ENCODE measurements at regions not wholly inside any gene's neighbourhood (a gene's known extent, or its start where the extent isn't known, plus 50 kb on each side); places are given as distances from the start of the nearest gene placed in this dataset.

DNA sequence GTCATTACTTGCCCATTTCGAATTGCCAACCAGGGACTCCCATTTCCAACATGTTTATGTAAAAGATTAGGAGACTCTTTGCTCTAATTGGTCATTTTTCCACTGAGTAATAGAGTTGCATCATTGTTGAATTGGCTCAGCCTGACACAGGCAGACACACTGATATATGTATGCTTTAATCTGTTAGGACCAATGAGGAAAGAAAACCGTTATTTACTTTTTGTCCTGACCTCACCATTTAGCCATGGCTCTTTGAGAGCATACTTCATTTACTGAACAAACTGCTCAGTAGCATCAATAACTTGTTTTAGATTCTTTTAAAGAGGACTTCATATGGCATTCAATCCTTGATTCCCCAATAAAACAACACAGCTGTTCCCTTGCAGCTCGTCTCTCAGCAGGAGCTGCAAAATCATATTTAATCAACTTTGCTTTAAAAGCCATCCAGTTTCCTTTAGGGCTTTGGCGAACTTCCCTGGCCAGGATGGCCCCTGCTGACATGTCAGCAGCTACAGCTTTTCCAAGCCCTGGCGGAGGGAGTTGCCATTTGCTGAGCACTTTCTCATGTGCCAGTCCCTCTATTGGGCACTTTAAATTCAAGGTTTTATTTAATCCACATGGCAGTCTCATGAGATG lies 251.5 kb upstream of the TNC start:
- H3K4me2 ChIP-seq (ENCODE audit: low read depth, low read length, poor library complexity, severe bottlenecking), result no peak overlapping the region
- H3K9me2 ChIP-seq (replicated peaks; ENCODE audit: low read depth, low read length), result no peaks in the 10 kb centered on the region
- no peaks in the 10 kb centered on the region for H3K36me3 ChIP-seq (ENCODE audit: insufficient read depth, low read length)
- no peak for TF ChIP-seq EZH2phosphoT487 (IDR thresholded peaks at IDR 0.05; ENCODE audit: borderline replicate concordance)
- no peak for TF ChIP-seq CTCF (conservative IDR thresholded peaks at IDR 0.05; ENCODE audit: low read length)
- H3K9me3 ChIP-seq (ENCODE audit: insufficient read depth, low read depth, low read length), result no peaks in the 10 kb centered on the region
- H2AFZ ChIP-seq (ENCODE audit: low read length), result no peak overlapping the region
- no peaks in the 10 kb centered on the region for H3F3A ChIP-seq (ENCODE audit: low read depth)
- H4K20me1 ChIP-seq (ENCODE audit: insufficient read depth, low read length, poor library complexity, severe bottlenecking), result no peaks in the 10 kb centered on the region
- H3K4me1 ChIP-seq (ENCODE audit: insufficient read depth, low read length, poor library complexity, severe bottlenecking), result no peaks in the 10 kb centered on the region
- no peak overlapping the region for H3K4me3 ChIP-seq (ENCODE audit: low read length, poor library complexity, severe bottlenecking)
- H3K27me3 ChIP-seq (ENCODE audit: insufficient read depth, low read length, poor library complexity, severe bottlenecking), result no peaks in the 10 kb centered on the region
- no peaks in the 10 kb centered on the region for H3K79me2 ChIP-seq (ENCODE audit: insufficient read depth, low read length)
- no peak overlapping the region for H3K9ac ChIP-seq (ENCODE audit: low read depth, low read length, poor library complexity, severe bottlenecking)

DNA sequence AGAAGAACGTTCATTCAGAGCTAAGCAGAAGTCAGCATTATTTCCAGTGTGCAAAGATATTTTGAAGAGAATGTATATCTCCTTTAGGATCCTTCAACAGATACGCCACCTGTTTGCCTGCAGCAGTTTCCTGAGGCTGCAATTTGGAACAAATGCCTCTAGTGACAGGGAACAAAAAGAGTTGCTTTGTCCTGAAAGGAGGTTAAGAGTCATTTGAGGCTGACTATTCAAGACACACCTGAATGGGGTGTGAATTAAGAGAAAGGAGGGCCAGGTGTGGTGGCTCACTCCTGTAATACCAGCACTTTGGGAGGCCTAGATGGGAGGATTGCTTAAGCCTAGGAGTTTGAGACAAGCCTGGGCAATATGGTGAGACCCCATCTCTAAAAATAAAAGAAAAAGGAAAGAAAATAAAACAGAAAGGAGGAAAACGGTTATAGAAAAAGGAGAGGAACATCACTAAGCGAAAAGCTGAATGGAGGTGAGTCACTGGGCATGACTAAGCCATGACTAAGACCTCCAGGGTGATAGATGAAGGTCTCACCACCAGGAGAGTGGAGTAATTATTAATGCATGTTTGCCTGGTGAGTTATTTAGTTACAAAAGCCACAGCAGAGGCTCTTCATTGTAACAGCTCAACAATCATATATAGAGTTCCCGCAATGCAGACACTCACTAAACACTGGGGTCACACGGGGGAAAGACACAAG lies 255.2 kb upstream of the TNC start:
- Histone ChIP-seq H3K4me2 (ENCODE audit: low read depth, low read length, poor library complexity, severe bottlenecking) (no peak overlapping the region), H3K27me3 (ENCODE audit: insufficient read depth, low read length, poor library complexity, severe bottlenecking) (no peaks in the 10 kb centered on the region), H3K9ac (ENCODE audit: low read depth, low read length, poor library complexity, severe bottlenecking) (no peak overlapping the region), H3K4me3 (ENCODE audit: low read length, poor library complexity, severe bottlenecking) (no peak overlapping the region), H3K79me2 (ENCODE audit: insufficient read depth, low read length) (no peaks in the 10 kb centered on the region), H3K4me1 (ENCODE audit: insufficient read depth, low read length, poor library complexity, severe bottlenecking) (no peaks in the 10 kb centered on the region), H3K9me2 (replicated peaks; ENCODE audit: low read depth, low read length) (no peaks in the 10 kb centered on the region), H4K20me1 (ENCODE audit: insufficient read depth, low read length, poor library complexity, severe bottlenecking) (no peaks in the 10 kb centered on the region), H2AFZ (ENCODE audit: low read length) (no peak overlapping the region), H3F3A (ENCODE audit: low read depth) (no peaks in the 10 kb centered on the region), H3K36me3 (ENCODE audit: insufficient read depth, low read length) (no peaks in the 10 kb centered on the region), H3K9me3 (ENCODE audit: insufficient read depth, low read depth, low read length) (no peaks in the 10 kb centered on the region)
- TF ChIP-seq CTCF (conservative IDR thresholded peaks at IDR 0.05; ENCODE audit: low read length) (no peak), EZH2phosphoT487 (IDR thresholded peaks at IDR 0.05; ENCODE audit: borderline replicate concordance) (no peak)

DNA sequence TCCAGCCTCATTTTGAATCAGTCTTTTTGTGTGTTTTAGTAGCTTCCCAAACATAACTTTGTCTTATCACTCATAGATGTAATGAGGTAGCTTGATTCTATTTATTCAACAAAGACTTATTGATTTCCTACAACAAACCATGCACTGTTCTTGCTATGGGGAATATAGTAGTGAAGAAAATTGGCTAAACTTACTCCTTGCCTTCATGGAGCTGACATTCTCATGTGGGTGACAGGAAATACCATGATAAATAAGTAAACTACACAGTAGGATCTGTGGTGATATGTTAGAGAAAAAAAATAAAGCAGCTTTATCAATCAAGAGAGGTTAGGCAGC lies 255.7 kb upstream of the TNC start:
- TF ChIP-seq EZH2phosphoT487 (IDR thresholded peaks at IDR 0.05; ENCODE audit: borderline replicate concordance), result no peak
- TF ChIP-seq CTCF (conservative IDR thresholded peaks at IDR 0.05; ENCODE audit: low read length), result no peak
- Histone ChIP-seq H3K9me2 (replicated peaks; ENCODE audit: low read depth, low read length) (no peaks in the 10 kb centered on the region), H3K9me3 (ENCODE audit: insufficient read depth, low read depth, low read length) (no peaks in the 10 kb centered on the region), H2AFZ (ENCODE audit: low read length) (no peak overlapping the region), H3K27me3 (ENCODE audit: insufficient read depth, low read length, poor library complexity, severe bottlenecking) (no peaks in the 10 kb centered on the region), H4K20me1 (ENCODE audit: insufficient read depth, low read length, poor library complexity, severe bottlenecking) (no peaks in the 10 kb centered on the region), H3K79me2 (ENCODE audit: insufficient read depth, low read length) (no peaks in the 10 kb centered on the region), H3K4me3 (ENCODE audit: low read length, poor library complexity, severe bottlenecking) (no peak overlapping the region), H3F3A (ENCODE audit: low read depth) (no peaks in the 10 kb centered on the region), H3K36me3 (ENCODE audit: insufficient read depth, low read length) (no peaks in the 10 kb centered on the region), H3K9ac (ENCODE audit: low read depth, low read length, poor library complexity, severe bottlenecking) (no peak overlapping the region), H3K4me1 (ENCODE audit: insufficient read depth, low read length, poor library complexity, severe bottlenecking) (no peaks in the 10 kb centered on the region), H3K4me2 (ENCODE audit: low read depth, low read length, poor library complexity, severe bottlenecking) (no peak overlapping the region)

Measured in Loucy (cell line).